HG03066 (cell line): ENCODE measurements at regions not wholly inside any gene's neighbourhood (a gene's known extent, or its start where the extent isn't known, plus 50 kb on each side); places are given as distances from the start of the nearest gene placed in this dataset.
"Not testable (repeated sequence)": the region's sequence is repeated elsewhere in the genome, so short reads cannot be mapped to it uniquely, and the experiment has no call there.

ENCODE experiments used
- ATAC-seq: cut with Tn5 transposase; IDR thresholded peaks from one replicate; pipeline ENCODE4 v1.9.1; 2021; ENCODE audit warnings: low read depth; ENCODE audit not compliant: unreplicated experiment

DNA sequence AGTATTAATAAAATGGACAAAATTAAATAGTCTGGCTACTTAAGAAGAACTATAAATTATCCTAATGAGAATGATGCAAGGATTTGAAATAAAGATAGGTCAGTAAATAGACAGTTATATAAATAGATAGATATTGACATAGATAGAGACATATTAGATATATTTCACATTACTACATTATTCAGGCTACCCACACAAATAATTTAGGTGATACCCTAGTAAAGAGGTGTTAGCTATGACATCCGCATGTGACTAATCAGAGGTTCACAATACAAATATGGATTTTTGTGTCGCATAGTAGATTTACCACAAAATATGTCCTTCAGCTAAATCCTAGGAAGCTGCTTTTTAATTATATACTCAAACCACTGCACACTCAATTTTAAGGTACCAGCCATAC, 729.0 kb upstream of the ANO3 start:
- no peak for ATAC-seq

DNA sequence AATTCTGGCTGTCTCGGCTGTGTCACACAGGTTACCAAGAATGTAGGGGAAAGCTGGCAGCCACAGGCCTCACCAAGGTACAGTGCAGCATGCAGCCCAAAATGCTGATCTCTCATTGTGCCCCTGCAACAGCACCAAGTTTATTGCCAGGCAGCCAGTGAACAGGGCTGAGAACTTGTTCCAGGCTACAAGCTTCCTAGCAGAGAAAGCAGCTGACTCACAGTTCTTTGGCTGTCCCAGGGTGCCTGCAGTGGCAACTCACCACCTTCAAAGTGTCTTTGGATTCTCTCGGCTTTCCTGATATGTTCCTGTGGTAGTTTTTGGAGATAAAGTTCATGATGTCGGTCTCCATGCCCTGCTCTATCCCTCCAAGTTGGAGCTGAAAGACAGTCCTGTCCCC, 719.1 kb upstream of the ANO3 start:
- ATAC-seq = no peak

DNA sequence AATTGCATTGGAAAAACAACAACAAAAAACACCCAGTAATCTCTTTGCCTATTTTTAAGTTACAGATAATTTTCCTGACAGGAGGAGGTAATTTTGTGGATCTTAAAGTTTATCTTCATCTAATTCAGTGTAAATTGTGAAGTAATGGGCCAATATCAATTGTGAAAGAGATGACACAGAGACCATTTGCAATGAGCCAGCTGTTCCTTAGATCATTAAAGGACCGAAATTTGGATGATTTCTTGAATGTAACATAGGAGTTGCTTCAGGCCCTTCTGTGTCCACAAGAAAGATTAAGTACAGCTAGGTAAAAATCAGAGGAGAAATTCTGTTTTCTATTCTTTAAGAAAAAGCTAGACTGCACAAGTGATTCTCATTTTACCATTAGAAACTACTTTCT, 718.5 kb upstream of the ANO3 start:
- no peak for ATAC-seq

DNA sequence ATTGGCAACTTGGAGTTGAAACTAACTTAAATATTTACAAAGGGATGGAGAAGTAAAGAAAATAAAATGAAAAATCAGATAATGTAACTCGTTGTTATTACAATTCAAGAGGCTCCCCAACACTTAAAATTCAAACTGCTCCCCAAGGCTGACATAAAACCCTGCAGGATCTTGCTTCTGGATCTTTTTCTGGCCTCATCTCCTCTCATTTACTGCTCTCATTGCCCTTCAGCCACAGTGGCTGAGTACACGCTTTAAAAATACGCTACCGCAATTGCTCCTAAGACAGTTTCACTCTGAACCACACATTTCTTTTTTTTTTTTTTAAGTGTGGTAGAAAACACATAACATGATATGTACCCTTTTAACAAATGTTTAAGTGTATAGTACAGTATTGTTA, 718.1 kb upstream of the ANO3 start:
- no peak for ATAC-seq

DNA sequence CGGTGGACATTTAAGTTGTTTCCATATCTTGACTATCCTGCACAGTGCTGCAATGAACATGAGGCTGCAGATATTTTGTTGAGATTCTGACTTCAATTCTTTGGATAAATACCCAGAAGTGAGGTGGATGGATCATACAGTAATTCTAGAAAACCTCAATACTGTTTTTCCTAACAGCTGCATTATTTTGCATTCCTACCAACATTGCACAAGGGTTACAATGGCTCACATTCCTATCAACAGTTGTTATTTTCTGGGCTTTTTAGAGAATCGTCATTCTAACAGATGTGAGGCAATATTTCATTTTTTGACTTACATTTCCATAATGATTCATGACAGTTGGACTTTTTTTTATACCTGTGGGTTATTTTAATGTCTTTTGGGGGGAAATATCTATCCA, 716.9 kb upstream of the ANO3 start:
- ATAC-seq = no peak

DNA sequence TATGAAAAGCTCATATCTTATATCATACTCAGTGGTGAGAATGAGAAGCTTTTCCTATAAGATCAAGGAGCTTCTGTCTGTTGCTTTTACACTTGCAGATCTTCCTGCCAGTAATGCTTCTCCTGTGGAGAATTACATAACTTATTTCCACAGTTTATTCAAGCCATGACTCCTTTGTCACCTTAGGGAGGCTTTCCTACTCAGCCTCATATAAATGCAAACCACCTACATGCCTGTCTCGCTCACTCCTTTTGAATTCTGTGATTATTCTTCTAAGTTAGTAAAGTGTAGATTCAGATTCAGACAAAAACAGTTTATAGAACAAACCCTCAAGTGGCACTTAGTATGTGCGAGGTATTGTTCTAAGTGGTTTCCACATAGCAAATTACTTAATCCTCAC, 716.1 kb upstream of the ANO3 start:
- ATAC-seq = no peak

DNA sequence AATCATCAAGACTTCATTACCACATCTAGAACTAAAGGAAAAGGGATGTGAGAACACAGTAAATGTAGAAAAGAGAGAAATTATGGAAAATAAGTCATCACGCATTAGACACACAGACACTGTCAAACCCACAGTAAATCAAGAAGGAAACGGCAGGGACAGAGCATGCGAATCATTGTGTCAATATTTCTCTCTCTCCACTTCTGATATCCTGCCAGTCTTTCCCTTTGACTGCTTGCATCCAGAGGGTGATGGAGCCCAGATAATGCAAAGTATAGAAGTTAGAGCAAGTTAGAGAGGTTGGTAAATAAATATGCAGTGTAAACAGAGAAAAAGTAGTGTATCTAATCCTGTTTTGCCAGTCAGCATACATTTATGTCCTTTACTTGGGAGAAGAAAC, 706.8 kb upstream of the ANO3 start:
- no peak for ATAC-seq

DNA sequence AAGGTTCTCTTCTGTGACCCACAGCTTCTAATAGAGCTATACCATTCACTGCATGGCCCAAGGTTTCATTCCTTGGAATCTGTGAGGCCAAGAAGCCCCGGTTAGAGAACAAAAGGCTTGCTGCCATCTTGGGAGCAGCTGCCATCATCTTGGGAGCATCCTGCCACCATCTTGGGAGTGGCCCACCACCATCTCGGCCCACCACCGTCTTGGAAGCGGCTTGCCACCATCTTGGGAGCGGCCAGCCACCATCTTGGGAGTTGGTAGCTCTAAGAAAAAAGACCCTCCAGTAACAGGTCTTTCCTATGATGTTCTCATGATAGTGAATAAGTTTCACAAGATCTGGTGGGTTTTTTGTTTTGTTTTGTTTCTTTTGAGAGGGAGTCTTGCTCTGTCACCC, 703.9 kb upstream of the ANO3 start:
- ATAC-seq = no peak

DNA sequence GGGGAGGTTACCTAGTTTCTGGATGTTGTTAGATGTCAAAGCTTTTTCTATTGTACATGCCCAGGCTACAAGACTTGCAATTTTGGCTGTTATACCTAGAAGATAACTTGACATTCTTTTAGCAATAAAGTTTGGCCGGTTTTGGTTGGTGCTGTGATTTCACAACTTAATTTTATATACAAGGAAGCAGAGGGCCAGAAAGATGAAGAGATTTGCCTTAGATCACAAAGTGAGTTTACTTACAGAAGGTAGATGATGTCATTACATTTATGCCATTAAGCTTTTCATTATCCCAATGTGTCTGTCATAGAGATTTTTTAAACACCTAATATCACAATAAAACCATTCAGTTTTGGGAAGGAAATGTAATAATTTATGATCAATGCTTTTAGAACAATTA, 698.7 kb upstream of the ANO3 start:
- ATAC-seq = no peak

DNA sequence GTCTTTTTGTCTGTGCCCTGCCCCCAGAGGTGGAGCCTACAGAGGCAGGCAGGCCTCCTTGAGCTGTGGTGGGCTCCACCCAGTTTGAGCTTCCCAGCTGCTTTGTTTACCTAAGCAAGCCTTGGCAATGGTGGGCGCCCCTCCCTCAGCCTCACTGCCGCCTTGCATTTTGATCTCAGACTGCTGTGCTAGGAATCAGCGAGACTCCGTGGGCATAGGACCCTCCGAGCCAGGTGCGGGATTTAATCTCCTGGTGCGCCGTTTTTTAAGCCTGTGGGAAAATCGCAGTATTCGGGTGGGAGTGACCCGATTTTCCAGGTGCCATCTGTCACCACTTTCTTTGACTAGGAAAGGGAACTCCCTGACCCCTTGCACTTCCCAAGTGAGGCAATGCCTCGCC, 682.7 kb upstream of the ANO3 start:
- ATAC-seq = not testable (repeated sequence)

DNA sequence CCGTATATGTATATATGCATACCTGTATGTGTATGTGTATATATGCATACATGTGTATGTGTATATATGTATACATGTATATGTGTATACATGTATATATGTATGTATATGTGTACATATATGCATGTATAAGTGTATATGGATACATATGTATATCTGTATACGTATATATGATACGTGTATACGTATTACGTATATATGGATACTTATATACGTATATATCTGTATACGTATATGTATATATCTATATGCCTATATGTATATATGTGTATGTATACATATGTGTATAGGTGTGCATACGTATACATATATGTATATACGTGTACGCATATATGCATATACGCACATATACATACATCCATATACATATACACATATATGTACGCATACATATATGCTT, 681.6 kb upstream of the ANO3 start:
- no peak for ATAC-seq

DNA sequence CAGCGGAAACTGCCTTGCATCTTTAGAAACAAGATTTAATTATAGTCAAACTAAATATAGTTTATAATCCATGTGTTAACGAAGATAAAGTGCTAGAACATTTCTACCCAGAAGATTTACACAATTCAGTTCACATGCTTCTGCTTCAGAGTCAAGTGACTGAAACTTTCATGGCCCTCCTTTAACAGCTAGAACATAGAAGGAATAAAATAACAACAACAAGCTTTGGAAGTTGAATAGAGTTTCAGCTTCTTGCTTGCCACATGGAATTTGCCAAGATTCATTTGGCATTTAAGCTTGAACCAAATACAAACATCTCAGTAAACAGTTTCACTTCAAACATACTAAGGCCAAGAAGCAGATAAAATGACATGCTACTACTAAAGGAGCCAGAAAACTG, 676.3 kb upstream of the ANO3 start:
- no peak for ATAC-seq

DNA sequence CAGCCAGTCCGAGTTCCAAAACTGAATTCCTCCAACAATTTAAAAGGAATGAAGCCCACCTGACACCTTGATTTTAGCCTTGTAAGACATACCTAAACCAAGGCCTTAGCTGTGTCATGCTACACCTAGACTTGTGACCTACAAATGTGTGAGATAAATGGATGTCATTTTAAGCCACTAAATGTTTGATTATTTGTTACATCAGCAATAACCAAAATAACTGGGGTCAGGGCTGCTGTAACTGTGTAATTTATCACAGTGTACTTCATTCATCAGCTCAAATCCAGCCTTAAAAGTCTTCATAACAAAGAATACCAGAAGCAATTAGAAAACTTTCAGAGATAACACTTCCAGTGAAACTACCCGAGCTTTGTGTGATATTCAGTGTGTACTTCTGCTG, 673.0 kb upstream of the ANO3 start:
- no peak for ATAC-seq

DNA sequence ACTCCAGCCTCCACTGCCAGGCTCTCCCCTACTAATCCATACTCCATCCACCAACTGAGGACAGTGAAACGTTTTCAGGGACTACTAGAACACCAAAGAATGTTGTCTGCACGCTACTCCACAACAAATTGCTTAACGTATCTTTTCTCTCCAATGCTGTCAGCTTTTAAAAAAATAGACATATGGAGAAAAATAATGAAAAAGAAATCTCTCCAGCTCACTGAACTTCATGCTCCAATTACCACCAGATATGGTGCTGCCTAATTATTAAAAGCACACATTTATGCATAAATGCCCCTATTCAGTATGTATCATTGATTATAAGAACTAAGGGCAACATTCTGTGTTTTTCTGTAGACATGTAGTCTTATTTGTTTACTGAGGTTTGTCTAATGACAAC, 672.2 kb upstream of the ANO3 start:
- no peak for ATAC-seq

DNA sequence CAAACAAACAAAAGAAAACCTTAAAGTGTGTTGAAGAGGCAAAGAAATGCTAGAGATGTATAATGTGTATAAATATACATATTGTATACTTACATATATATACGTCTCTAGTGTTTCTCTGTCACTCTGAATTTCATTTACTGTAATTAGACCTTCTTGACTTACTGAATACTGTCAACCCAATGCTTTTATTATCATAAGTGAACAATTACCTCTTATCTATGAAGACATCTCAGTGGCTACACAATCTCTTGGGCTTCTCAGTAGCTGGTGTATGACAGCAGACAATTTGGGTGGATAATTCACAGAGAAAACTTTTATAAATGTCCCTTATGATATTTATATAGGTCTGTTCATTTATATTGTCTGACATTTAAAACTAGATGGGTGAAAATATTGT, 664.1 kb upstream of the ANO3 start:
- ATAC-seq = no peak

DNA sequence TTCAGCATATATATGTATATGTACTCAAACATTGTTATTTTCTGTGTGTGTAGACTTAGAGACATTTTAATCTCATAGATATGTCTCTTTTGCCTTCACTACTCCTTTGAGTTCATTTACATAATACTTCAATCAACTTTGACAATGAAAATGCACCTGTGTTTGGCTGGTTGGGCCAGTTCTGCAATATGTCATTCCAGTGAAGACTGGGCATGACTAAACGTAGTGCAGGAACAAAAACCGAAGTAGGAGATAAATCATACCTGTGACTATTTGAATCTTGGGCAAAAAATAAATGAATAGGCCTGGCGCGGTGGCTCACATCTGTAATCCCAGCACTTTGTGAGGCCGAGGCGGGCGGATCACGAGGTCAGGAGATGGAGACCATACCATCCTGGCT, 640.0 kb upstream of the ANO3 start:
- no peak for ATAC-seq

DNA sequence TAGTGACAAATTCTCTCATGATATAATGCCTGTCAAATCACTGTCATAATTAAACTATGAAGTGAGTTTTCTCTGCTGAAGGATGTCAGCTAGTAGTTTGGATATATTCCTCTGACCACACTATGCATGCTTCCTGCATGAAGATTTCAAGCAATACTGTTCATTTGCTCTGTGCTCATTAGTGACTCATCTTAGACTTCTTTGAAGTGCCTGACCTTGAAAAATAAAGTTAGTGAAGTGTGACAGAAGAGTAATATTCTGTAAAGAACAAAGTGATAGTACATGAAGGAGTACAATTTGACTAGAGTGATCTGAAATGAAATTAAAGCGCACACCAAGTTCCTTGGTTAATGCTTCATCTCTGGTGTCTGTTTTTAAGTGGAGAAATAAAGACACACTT, 629.5 kb upstream of the ANO3 start:
- ATAC-seq = no peak

DNA sequence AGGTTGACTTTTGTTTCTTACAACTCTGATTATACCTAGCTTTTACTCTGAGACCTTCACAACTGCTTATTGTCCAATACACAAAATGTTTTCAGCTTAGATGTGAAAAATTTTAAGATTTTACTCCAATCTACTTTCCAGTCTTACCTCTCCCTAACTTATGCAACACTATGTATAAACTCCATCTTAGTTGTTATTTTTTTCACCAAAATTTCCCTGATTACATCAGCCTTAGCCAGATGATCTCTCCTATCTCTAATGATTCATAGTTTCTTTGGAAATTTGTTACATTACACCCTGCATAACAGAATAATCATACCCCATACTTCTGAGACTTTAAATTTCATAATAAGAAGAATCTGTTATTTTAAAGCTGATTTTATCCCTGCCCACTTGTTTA, 621.0 kb upstream of the ANO3 start:
- ATAC-seq = no peak

DNA sequence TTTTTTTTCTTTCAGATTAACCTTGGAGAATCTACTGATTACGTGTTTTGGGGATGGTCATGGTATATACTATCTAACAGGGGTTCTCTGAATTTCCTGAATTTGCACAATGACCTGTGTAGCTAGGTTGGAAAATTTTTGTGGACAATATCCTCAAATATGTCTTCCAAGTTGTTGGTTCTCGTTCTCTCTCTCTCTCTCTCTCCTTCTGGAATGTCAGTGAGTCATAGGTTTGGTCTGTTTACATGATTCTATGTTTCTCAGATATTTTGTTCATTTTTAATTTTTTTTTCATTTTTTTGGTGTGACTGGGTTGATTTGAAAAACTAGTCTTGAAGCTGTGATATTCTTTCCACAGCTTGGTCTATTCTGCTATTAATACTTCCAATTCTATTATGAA, 604.0 kb upstream of the ANO3 start:
- ATAC-seq = no peak

DNA sequence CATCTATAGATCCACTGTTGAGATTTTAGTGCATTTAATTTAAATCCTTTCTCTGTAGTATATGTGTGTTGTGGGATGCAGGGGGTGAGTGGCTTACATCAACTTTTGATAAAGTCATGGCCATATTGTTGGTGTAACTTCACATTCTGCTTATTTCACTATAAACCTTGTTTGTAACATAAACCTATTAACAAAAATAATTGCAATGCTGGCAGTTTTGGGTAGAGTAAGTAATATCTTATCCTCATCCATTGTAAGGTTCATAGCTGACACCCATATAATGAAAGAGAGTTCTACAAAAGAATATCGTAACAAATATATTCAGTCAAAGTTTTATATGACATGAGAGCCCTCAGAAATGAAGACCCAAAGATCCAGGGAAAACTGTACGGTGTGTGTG, 601.7 kb upstream of the ANO3 start:
- ATAC-seq = no peak

DNA sequence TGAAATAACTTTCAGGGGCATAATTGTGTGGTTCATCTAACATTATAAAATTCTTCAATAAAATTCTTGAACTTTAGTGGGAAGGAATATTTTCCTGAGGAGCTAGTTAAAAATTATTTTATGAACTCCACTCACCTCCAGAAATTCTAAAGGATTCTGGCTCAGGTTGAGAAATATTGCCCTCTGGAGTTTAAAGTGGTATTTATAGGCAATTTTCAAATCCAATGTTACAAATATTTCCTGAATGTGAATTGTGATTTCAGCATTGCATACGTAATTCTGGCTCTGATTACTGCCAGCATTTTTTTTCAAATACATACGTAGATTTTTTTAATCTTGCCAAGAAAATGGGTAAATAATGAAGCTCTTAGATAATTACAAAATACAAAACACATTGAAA, 598.2 kb upstream of the ANO3 start:
- ATAC-seq = no peak

DNA sequence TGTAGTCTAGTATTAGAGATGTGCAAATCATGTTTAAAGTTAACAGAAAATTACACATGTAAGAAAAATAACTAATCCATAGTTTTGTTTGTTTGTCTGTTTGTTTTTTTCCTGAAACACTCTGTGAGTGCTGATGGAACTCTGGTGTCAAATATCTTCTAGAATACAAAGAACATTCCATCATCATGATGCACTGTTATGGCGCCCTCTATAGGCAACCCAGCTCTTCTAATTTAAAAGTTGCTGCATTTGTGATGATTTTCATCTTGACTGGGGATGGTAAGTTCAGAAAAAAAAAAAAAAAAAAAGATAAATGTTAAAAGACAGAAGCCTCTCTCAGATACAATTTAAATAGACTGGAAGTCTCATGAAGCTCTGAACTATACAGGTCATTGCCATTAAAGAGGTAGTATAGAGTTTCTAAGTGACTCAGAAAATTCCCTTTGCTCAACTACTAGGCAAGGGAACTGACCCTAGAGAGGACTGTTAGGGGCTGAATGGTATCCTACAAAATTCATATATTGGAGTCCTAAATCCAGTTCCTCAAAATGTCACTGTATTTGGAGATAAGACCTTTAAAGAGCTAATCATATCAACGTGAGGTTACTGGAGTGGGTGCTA, 597.2 kb upstream of the ANO3 start:
- ATAC-seq = no peak

DNA sequence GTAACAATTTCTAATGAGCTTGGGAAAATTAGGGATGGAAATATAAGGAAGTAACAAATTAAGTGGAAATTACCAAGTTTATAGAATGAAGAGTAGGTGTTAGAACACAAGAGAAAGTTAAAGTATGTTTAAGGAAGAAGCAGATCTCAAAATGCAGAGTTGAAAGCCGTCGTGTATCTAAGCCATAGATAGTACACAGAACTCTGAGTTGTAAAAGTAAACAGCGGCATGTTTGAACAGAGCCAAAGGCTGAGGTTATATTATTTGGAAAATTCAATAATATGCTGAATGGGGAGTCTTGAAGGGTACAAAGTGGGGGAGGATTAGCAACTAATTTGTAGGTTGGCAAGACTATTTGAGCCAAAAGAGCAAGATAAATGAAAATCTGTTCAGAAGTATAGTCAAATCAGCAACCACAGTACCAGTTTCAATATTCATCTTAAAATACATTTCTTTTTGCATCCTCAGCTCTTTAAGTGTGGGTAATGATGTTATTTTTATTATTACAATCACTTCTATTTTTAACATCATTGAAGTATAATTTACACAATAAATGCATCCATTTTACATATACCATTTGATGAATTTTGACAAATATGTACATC, 594.8 kb upstream of the ANO3 start:
- no peak for ATAC-seq
